Activated naive CD4-positive, alpha-beta T cell treated with anti-CD3 and anti-CD28 coated beads for 36 hours (primary cell): ENCODE measurements at regions not wholly inside any gene's neighbourhood (a gene's known extent, or its start where the extent isn't known, plus 50 kb on each side); places are given as distances from the start of the nearest gene placed in this dataset.
"Not testable (repeated sequence)": the region's sequence is repeated elsewhere in the genome, so short reads cannot be mapped to it uniquely, and the experiment has no call there.

Experiments
- CTCF ChIA-PET: fragments of 350-600 bp; sonication (Branson Sonifier 250); formaldehyde crosslinking; loops from one replicate; lab custom pipeline; 2021; ENCODE audit warnings: antibody characterized with exemption; lab: Charles Lee
- DNase-seq: peaks from one replicate; pipeline ENCODE4 v3.0.0-alpha.2; 2020
- H3K27ac Mint-ChIP-seq: one replicate; pipeline ENCODE4 v1.8.0; 2021; ENCODE audit warnings: mild to moderate bottlenecking, mixed read lengths
- H3K27me3 Mint-ChIP-seq: one replicate; pipeline ENCODE4 v1.8.0; 2021; ENCODE audit warnings: low read depth, mixed read lengths
- H3K36me3 Mint-ChIP-seq: one replicate; pipeline ENCODE4 v1.8.0; 2021; ENCODE audit warnings: low read depth, mixed read lengths
- H3K4me1 Mint-ChIP-seq: one replicate; pipeline ENCODE4 v1.8.0; 2021; ENCODE audit warnings: low read depth, mixed read lengths
- H3K4me3 Mint-ChIP-seq: one replicate; pipeline ENCODE4 v1.8.0; 2021; ENCODE audit warnings: mild to moderate bottlenecking, moderate library complexity, mixed read lengths
- H3K9me3 Mint-ChIP-seq: one replicate; pipeline ENCODE4 v1.8.0; 2021; ENCODE audit warnings: mixed read lengths
- intact Hi-C: fragments of 100-400 bp; cut with micrococcal nuclease; formaldehyde crosslinking; loops from one replicate; pipeline ENCODE4 v1.15.1; 2023

GRCh38 chr2:21194147-21194546, 70.4 kb downstream of the TDRD15 start:
- no peak overlapping the region for H3K4me3 Mint-ChIP-seq
- intact Hi-C loops, result no loop called here
- no peaks in the 10 kb centered on the region for H3K27me3 Mint-ChIP-seq
- H3K27ac Mint-ChIP-seq, result no peak overlapping the region
- no peaks in the 10 kb centered on the region for H3K4me1 Mint-ChIP-seq
- peaks cover 3% of the 10 kb centered on the region for H3K9me3 Mint-ChIP-seq
- no peaks in the 10 kb centered on the region for H3K36me3 Mint-ChIP-seq
- DNase-seq, result no peak
- CTCF ChIA-PET, result interaction anchor here (0.6 kb wide), 1 partner anchor 28 kb away, joined by 5 read pairs; no protein-coding TSS in a partner anchor

DNA sequence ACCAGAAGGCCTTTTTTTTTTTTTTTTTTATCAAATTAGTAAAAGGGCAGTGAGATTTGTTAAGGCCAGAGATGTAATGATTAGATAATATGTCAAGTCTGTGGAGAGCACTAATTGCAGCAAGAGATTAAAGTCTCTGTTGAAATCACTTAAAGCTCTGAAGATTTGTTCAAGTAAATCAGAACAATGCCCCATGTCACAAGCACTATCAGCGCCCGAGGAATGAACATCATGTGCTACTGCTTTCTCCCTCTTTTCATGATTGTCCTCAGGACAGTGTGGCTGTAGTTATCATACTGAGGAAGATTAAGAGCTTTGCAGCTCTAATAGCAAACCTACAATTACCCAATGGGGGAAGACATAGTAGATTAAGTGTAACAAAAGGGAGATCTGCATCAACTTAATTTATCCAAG, 71.1 kb downstream of the TDRD15 start:
- CTCF ChIA-PET, result interaction anchor here (0.6 kb wide), 1 partner anchor 29 kb away, joined by 5 read pairs; no protein-coding TSS in a partner anchor
- Mint-ChIP-seq H3K27ac (no peak overlapping the region), H3K27me3 (no peaks in the 10 kb centered on the region), H3K4me3 (no peak overlapping the region), H3K36me3 (no peaks in the 10 kb centered on the region), H3K9me3 (peaks cover 3% of the 10 kb centered on the region), H3K4me1 (no peaks in the 10 kb centered on the region)
- intact Hi-C loops, result no loop called here
- no peak for DNase-seq

DNA sequence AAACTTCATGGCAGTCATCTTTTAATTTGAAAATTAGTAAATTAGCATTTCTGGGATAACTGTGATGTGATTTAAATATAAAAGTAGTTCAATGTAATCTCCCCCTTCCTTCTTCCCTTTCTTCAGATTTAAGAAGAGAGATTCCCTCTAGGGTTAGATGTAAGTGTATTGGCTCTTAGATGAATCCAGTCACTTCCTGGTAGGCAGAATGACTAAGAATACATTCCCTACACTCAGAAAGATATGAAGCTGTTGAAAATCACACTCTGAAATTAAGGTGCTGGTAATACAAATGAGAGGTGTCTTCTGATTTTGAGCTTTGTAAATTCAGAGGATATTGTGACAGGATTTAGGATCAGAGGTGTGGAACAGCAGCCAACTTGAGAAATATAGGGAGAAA, 71.6 kb downstream of the TDRD15 start:
- H3K9me3 Mint-ChIP-seq, result peaks cover 3% of the 10 kb centered on the region
- no peak for DNase-seq
- H3K4me1 Mint-ChIP-seq, result no peaks in the 10 kb centered on the region
- CTCF ChIA-PET, result no interaction called here
- H3K36me3 Mint-ChIP-seq, result no peaks in the 10 kb centered on the region
- no peak overlapping the region for H3K4me3 Mint-ChIP-seq
- intact Hi-C loops, result no loop called here
- H3K27ac Mint-ChIP-seq, result no peak overlapping the region
- H3K27me3 Mint-ChIP-seq, result no peaks in the 10 kb centered on the region

DNA sequence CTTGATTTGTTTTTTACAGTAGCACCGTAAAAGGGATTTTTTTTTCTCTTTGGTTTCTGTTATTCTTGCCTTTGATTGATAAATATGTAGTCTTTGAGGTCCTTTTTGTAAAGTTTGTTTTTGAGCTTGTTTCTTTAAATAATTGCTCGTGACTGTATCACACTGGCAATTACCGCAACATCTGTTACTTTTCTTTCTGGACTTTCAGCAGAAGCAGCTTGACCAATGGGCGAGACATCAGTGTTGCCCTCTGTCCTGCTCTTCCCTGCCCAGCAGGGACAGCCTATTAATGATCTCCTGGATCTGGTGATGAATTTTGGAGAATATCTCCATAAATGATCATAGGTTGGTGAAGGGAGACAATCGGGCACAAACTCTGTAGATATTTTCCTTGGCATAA, 74.9 kb downstream of the TDRD15 start:
- no peaks in the 10 kb centered on the region for H3K36me3 Mint-ChIP-seq
- H3K4me3 Mint-ChIP-seq, result no peak overlapping the region
- CTCF ChIA-PET, result no interaction called here
- H3K27ac Mint-ChIP-seq, result no peak overlapping the region
- intact Hi-C loops, result no loop called here
- no peak for DNase-seq
- peaks cover 2% of the 10 kb centered on the region for H3K27me3 Mint-ChIP-seq
- no peaks in the 10 kb centered on the region for H3K9me3 Mint-ChIP-seq
- no peaks in the 10 kb centered on the region for H3K4me1 Mint-ChIP-seq

- Mint-ChIP-seq H3K4me1 (no peaks in the 10 kb centered on the region), H3K9me3 (no peaks in the 10 kb centered on the region), H3K27ac (no peak overlapping the region), H3K4me3 (no peak overlapping the region), H3K27me3 (peaks cover 2% of the 10 kb centered on the region), H3K36me3 (no peaks in the 10 kb centered on the region)
- intact Hi-C loops, result no loop called here
- CTCF ChIA-PET, result no interaction called here
- no peak for DNase-seq
These were observed 80.2 kb downstream of the TDRD15 start for GRCh38 chr2:21203976-21204375.

DNA sequence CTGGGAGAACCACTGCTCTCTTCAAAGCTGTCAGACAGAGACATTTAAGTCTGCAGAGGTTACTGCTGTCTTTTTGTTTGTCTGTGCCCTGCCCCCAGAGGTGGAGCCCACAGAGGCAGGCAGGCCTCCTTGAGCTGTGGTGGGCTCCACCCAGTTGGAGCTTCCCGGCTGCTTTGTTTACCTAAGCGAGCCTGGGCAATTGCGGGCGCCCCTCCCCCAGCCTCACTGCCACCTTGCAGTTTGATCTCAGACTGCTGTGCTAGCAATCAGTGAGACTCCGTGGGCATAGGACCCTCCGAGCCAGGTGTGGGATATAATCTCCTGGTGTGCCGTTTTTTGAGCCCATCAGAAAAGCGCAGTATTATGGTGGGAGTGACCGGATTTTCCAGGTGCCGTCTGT, 90.3 kb downstream of the TDRD15 start:
- H3K36me3 Mint-ChIP-seq, H3K27ac Mint-ChIP-seq, H3K4me1 Mint-ChIP-seq, intact Hi-C loops, H3K9me3 Mint-ChIP-seq, CTCF ChIA-PET, H3K27me3 Mint-ChIP-seq, DNase-seq, H3K4me3 Mint-ChIP-seq: not testable (repeated sequence)

DNA sequence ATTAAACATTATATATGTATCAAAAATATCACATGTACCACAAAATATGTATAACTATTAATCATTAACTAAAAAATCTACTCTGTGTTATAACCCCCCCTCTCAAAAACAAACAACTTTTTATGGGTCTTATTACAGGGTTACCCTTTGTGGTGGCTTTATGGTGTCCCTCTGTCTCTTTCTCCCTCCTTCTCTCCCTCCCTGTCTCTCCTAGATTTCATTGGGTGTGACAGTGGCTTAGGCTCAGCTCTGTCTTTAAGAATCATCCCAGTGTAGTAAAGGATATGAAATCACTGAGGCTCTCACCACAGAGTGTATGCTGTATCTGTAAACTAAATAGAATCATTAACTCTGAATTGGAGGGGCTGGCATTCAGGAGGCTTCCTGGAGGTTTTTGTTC, 93.7 kb downstream of the TDRD15 start:
- Mint-ChIP-seq H3K27me3 (no peaks in the 10 kb centered on the region), H3K36me3 (no peaks in the 10 kb centered on the region), H3K4me3 (no peak overlapping the region), H3K9me3 (peaks cover 4% of the 10 kb centered on the region), H3K27ac (no peak overlapping the region), H3K4me1 (no peaks in the 10 kb centered on the region)
- CTCF ChIA-PET, result no interaction called here
- DNase-seq, result no peak
- intact Hi-C loops, result no loop called here

- H3K27me3 Mint-ChIP-seq, result no peaks in the 10 kb centered on the region
- CTCF ChIA-PET, result no interaction called here
- intact Hi-C loops, result no loop called here
- no peaks in the 10 kb centered on the region for H3K36me3 Mint-ChIP-seq
- H3K4me1 Mint-ChIP-seq, result no peaks in the 10 kb centered on the region
- no peak overlapping the region for H3K4me3 Mint-ChIP-seq
- DNase-seq, result no peak
- H3K27ac Mint-ChIP-seq, result no peak overlapping the region
- H3K9me3 Mint-ChIP-seq, result peaks cover 2% of the 10 kb centered on the region
These were observed 97.2 kb downstream of the TDRD15 start for GRCh38 chr2:21220930-21221329.

- Mint-ChIP-seq H3K27me3 (no peaks in the 10 kb centered on the region), H3K4me1 (no peaks in the 10 kb centered on the region), H3K27ac (no peak overlapping the region), H3K36me3 (no peaks in the 10 kb centered on the region), H3K4me3 (no peak overlapping the region), H3K9me3 (no peaks in the 10 kb centered on the region)
- DNase-seq, result no peak
- intact Hi-C loops, result no loop called here
- CTCF ChIA-PET, result no interaction called here
These were observed 99.8 kb downstream of the TDRD15 start for GRCh38 chr2:21223618-21224017.

DNA sequence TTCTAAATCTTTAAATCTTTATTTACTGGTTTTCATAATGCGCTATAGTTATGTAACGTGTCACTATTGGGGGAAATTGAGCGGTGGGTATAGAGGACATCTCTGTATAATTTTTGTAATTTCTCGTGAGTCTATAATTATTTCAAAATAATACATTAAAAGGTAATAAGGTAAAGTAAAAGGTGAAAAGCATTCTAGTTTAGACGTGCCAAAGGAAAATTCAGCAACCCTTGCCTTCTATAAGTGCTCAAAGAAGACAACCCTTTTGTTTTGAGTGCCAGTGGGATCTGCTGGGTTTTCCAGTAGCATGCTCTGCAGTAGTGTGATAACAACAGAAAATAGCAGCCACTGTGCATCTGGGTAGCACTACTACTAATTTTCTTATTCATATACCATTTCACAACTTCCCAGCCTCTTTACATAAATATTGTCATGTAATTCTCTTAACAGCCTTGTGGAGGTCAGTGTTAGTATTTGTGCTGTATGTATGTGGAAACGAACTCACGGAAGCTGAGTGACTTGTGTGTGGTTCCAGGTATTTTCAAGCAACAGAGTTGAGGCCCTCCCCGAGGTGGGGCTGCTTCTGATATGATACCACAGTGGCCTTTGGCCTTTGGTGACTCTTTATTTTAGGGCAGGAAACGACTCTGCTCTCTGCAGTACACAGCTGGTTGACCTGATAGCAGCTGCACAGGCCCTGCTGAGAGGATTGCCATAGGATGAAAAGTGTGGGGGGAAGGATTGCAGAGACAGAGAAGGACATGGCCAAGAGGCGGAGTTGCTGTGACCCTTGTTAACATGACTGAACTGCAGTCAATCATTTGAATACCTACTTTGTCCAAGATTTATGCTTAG, 104.5 kb downstream of the TDRD15 start:
- H3K9me3 Mint-ChIP-seq, result no peaks in the 10 kb centered on the region
- CTCF ChIA-PET, result no interaction called here
- intact Hi-C loops, result no loop called here
- H3K36me3 Mint-ChIP-seq, result no peaks in the 10 kb centered on the region
- no peak overlapping the region for H3K27ac Mint-ChIP-seq
- no peaks in the 10 kb centered on the region for H3K27me3 Mint-ChIP-seq
- H3K4me3 Mint-ChIP-seq, result no peak overlapping the region
- no peaks in the 10 kb centered on the region for H3K4me1 Mint-ChIP-seq
- no peak for DNase-seq

GRCh38 chr2:21229302-21229701, 105.5 kb downstream of the TDRD15 start:
- no peaks in the 10 kb centered on the region for H3K4me1 Mint-ChIP-seq
- no peaks in the 10 kb centered on the region for H3K36me3 Mint-ChIP-seq
- intact Hi-C loops, result no loop called here
- CTCF ChIA-PET, result no interaction called here
- H3K27me3 Mint-ChIP-seq, result no peaks in the 10 kb centered on the region
- no peaks in the 10 kb centered on the region for H3K9me3 Mint-ChIP-seq
- H3K4me3 Mint-ChIP-seq, result no peak overlapping the region
- no peak overlapping the region for H3K27ac Mint-ChIP-seq
- no peak for DNase-seq

GRCh38 chr2:21230140-21230539, 106.4 kb downstream of the TDRD15 start:
- no peaks in the 10 kb centered on the region for H3K27me3 Mint-ChIP-seq
- no peaks in the 10 kb centered on the region for H3K36me3 Mint-ChIP-seq
- H3K9me3 Mint-ChIP-seq, result no peaks in the 10 kb centered on the region
- H3K4me3 Mint-ChIP-seq, result no peak overlapping the region
- no peak overlapping the region for H3K27ac Mint-ChIP-seq
- no peak for DNase-seq
- CTCF ChIA-PET, result no interaction called here
- no peaks in the 10 kb centered on the region for H3K4me1 Mint-ChIP-seq
- intact Hi-C loops, result no loop called here

- no peaks in the 10 kb centered on the region for H3K9me3 Mint-ChIP-seq
- intact Hi-C loops, result no loop called here
- no peak overlapping the region for H3K4me3 Mint-ChIP-seq
- CTCF ChIA-PET, result no interaction called here
- H3K36me3 Mint-ChIP-seq, result no peaks in the 10 kb centered on the region
- H3K4me1 Mint-ChIP-seq, result no peaks in the 10 kb centered on the region
- no peaks in the 10 kb centered on the region for H3K27me3 Mint-ChIP-seq
- no peak for DNase-seq
- no peak overlapping the region for H3K27ac Mint-ChIP-seq
These were observed 108.2 kb downstream of the TDRD15 start for GRCh38 chr2:21231985-21232384.
